COR-L47 (cell line): ENCODE measurements at regions not wholly inside any gene's neighbourhood (a gene's known extent, or its start where the extent isn't known, plus 50 kb on each side); places are given as distances from the start of the nearest gene placed in this dataset.

Source experiments
- DNase-seq: peaks from one replicate; lab custom pipeline; 2025; lab: John Stamatoyannopoulos, UW

- DNase-seq = no peak
Measured at GRCh38 chr18:64253873-64254272, 105.0 kb upstream of the LINC00305 start.

GRCh38 chr18:64253222-64253621, 104.3 kb upstream of the LINC00305 start:
- no peak for DNase-seq

GRCh38 chr18:64248836-64249235, 99.9 kb upstream of the LINC00305 start:
- no peak for DNase-seq

GRCh38 chr18:64245126-64245861, 96.4 kb upstream of the LINC00305 start:
- DNase-seq = no peak

GRCh38 chr18:64244571-64244970, 95.7 kb upstream of the LINC00305 start:
- peak; percentile 59 for DNase-seq

- no peak for DNase-seq
Measured at GRCh38 chr18:64240316-64240715, 91.4 kb upstream of the LINC00305 start.

- DNase-seq = no peak
Measured at GRCh38 chr18:64238076-64238475, 89.2 kb upstream of the LINC00305 start.

- no peak for DNase-seq
Measured at GRCh38 chr18:64234321-64234720, 85.4 kb upstream of the LINC00305 start.

GRCh38 chr18:64233851-64234250, 85.0 kb upstream of the LINC00305 start:
- no peak for DNase-seq

- DNase-seq = no peak
Measured at GRCh38 chr18:64220941-64221340, 72.1 kb upstream of the LINC00305 start.

GRCh38 chr18:64219517-64219916, 70.6 kb upstream of the LINC00305 start:
- DNase-seq = peak; percentile 67

GRCh38 chr18:64210401-64210949, 61.6 kb upstream of the LINC00305 start:
- DNase-seq = no peak

- peak; percentile 10 for DNase-seq
Measured at GRCh38 chr18:64208516-64208915, 59.6 kb upstream of the LINC00305 start.

- DNase-seq = no peak
Measured at GRCh38 chr18:64207820-64208219, 58.9 kb upstream of the LINC00305 start.

- DNase-seq = no peak
Measured at GRCh38 chr18:64203295-64203694, 54.4 kb upstream of the LINC00305 start.

- no peak for DNase-seq
Measured at GRCh38 chr18:64202863-64203262, 54.0 kb upstream of the LINC00305 start.

GRCh38 chr18:64202210-64202836, 53.4 kb upstream of the LINC00305 start:
- DNase-seq = no peak

- no peak for DNase-seq
Measured at GRCh38 chr18:64201781-64202180, 52.9 kb upstream of the LINC00305 start.

GRCh38 chr18:64199581-64199980, 50.7 kb upstream of the LINC00305 start:
- DNase-seq = no peak
